Fibroblast of pulmonary artery (primary cell): ENCODE measurements at regions not wholly inside any gene's neighbourhood (a gene's known extent, or its start where the extent isn't known, plus 50 kb on each side); places are given as distances from the start of the nearest gene placed in this dataset.

ENCODE experiments used
- DNase-seq: peaks from one replicate; pipeline ENCODE4 v3.0.0-alpha.2; 2010; ENCODE audit warnings: low read depth
- H3K4me3 ChIP-seq: replicated peaks from 2 replicates; pipeline ENCODE4 v1.5.1; 2011; ENCODE audit warnings: low read depth, mild to moderate bottlenecking, control low read depth, low read length, moderate library complexity
- CTCF ChIP-seq: IDR thresholded peaks from 2 replicates; pipeline ENCODE4 v1.5.1; 2011; ENCODE audit warnings: mild to moderate bottlenecking, control low read depth, low read length, inconsistent platforms; ENCODE audit errors: missing control alignments

GRCh38 chr14:104359301-104359968 lies 220.1 kb upstream of the C14orf180 start:
- no peak overlapping the region for H3K4me3 ChIP-seq
- TF ChIP-seq CTCF, result no peak
- DNase-seq, result no peak

GRCh38 chr14:104359969-104360442 lies 219.6 kb upstream of the C14orf180 start:
- no peak for DNase-seq
- TF ChIP-seq CTCF, result no peak
- H3K4me3 ChIP-seq, result no peak overlapping the region

GRCh38 chr14:104360501-104360900 lies 219.1 kb upstream of the C14orf180 start:
- no peak for TF ChIP-seq CTCF
- no peak for DNase-seq
- H3K4me3 ChIP-seq, result no peak overlapping the region

GRCh38 chr14:104361101-104361591 lies 218.4 kb upstream of the C14orf180 start:
- no peak overlapping the region for H3K4me3 ChIP-seq
- DNase-seq, result no peak
- no peak for TF ChIP-seq CTCF

- TF ChIP-seq CTCF, result no peak
- H3K4me3 ChIP-seq, result no peak overlapping the region
- DNase-seq, result no peak
These were observed 217.5 kb upstream of the C14orf180 start for GRCh38 chr14:104361921-104362681.

GRCh38 chr14:104362761-104363605 lies 216.6 kb upstream of the C14orf180 start:
- no peak for TF ChIP-seq CTCF
- no peak overlapping the region for H3K4me3 ChIP-seq
- DNase-seq, result no peak
